ENCODE measurements at regions not wholly inside any gene's neighbourhood (a gene's known extent, or its start where the extent isn't known, plus 50 kb on each side); places are given as distances from the start of the nearest gene placed in this dataset.

DNA sequence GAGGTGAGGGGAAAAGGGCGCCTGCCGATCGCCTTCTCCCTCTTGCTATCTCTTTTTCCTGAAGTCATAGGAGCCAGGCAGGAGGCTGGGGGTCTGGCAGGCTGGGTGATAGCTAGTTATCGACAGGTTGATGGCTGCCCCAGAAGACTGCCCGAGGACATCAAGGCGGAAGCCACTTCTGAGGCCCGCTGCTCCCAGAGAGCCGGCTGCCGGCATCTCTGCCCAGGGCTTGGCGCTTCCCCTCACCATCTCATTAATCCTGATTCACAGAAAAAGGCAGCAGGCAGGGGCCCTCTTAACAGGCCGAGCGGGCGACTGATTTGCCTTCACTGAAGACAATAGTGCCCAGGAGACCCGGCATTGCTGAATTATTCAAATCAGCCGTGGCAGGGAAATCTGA, 124.2 kb downstream of the MIAT start:
- H2AK5ac ChIP-seq (ENCODE audit: insufficient read length, low read length), result no peak overlapping the region

More for the DNA sequence above, 124.2 kb downstream of the MIAT start:
- Histone ChIP-seq H3K23ac (ENCODE audit: insufficient read length, low read depth, low read length) (no peak overlapping the region), H3K23me2 (ENCODE audit: insufficient read length, low read depth, low read length, poor library complexity, severe bottlenecking) (no peaks in the 10 kb centered on the region), H3K79me1 (ENCODE audit: insufficient read depth, low read depth, low read length, poor library complexity, severe bottlenecking) (no peaks in the 10 kb centered on the region), H3T11ph (ENCODE audit: low read length) (no peak overlapping the region), H3K14ac (ENCODE audit: insufficient read depth, low read length) (no peak overlapping the region), H3K27ac (ENCODE audit: insufficient read length, low read depth, low read length) (no peak overlapping the region), H3K4me2 (ENCODE audit: insufficient read depth, insufficient read length, low read length) (no peak overlapping the region), H4K91ac (ENCODE audit: insufficient read length, low read depth, low read length) (no peak overlapping the region), H3K9me3 (ENCODE audit: control insufficient read depth, low read depth, low read length) (peaks cover 9% of the 10 kb centered on the region), H2BK5ac (ENCODE audit: insufficient read length, low read length) (no peak overlapping the region), H2BK20ac (ENCODE audit: low read depth, low read length, poor library complexity, severe bottlenecking) (no peak overlapping the region), H4K5ac (ENCODE audit: insufficient read length, low read depth, low read length) (no peak overlapping the region), H3K4ac (ENCODE audit: low read depth, low read length) (no peak overlapping the region), H4K8ac (replicated peaks; ENCODE audit: insufficient read length, low read depth, low read length) (no peak overlapping the region), H2BK12ac (ENCODE audit: insufficient read length, low read depth, low read length) (no peak overlapping the region), H3K27me3 (ENCODE audit: insufficient read depth, low read length) (peaks cover 6% of the 10 kb centered on the region; the same call in 1 of the 2 replicates), H3K56ac (ENCODE audit: insufficient read length, low read depth, low read length) (no peak overlapping the region), H3K9ac (ENCODE audit: extremely low read depth, insufficient read length, low read length) (no peak overlapping the region), H3K4me1 (ENCODE audit: insufficient read depth, low read length) (peaks cover 2% of the 10 kb centered on the region; the same call in 1 of the 2 replicates), H4K20me1 (ENCODE audit: control insufficient read depth, insufficient read depth, insufficient read length) (no peaks in the 10 kb centered on the region), H2BK120ac (ENCODE audit: low read depth, low read length, poor library complexity, severe bottlenecking) (no peak overlapping the region), H2BK15ac (ENCODE audit: low read depth, low read length) (no peak overlapping the region), H3K79me2 (ENCODE audit: insufficient read depth, low read length) (no peaks in the 10 kb centered on the region), H2AFZ (ENCODE audit: low read length) (no peak overlapping the region), H3K18ac (ENCODE audit: insufficient read length, low read depth, low read length) (no peak overlapping the region)
- H3K4me1 Mint-ChIP-seq, result peaks cover 48 to 55% of the 10 kb centered on the region in 2 experiments
- H3K36me3 Mint-ChIP-seq (ENCODE audit: insufficient read depth in 1 of 3, low read depth in 3 of 3), result peaks cover 9 to 19% (median 15%) of the 10 kb centered on the region in 3 experiments
- peaks cover 3 to 10% of the 10 kb centered on the region in 2 experiments; a peak in 4 of 5 replicates for H3K9me3 Mint-ChIP-seq
- H3K27me3 Mint-ChIP-seq (ENCODE audit: low read depth), result peaks cover 57% of the 10 kb centered on the region
- TF ChIP-seq, protein P1, sequence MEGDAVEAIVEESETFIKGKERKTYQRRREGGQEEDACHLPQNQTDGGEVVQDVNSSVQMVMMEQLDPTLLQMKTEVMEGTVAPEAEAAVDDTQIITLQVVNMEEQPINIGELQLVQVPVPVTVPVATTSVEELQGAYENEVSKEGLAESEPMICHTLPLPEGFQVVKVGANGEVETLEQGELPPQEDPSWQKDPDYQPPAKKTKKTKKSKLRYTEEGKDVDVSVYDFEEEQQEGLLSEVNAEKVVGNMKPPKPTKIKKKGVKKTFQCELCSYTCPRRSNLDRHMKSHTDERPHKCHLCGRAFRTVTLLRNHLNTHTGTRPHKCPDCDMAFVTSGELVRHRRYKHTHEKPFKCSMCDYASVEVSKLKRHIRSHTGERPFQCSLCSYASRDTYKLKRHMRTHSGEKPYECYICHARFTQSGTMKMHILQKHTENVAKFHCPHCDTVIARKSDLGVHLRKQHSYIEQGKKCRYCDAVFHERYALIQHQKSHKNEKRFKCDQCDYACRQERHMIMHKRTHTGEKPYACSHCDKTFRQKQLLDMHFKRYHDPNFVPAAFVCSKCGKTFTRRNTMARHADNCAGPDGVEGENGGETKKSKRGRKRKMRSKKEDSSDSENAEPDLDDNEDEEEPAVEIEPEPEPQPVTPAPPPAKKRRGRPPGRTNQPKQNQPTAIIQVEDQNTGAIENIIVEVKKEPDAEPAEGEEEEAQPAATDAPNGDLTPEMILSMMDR (conservative IDR thresholded peaks at IDR 0.05), result no peak
- WGBS (ENCODE audit: extremely low coverage, insufficient read length, low lambda C conversion rate), result no CpG with 5 or more reads among the region's 15 CpGs
- no peak overlapping the region for H3K27ac Mint-ChIP-seq
- DNase-seq, result no peak
- no peak overlapping the region for H3K4me3 Mint-ChIP-seq
